Body of pancreas (tissue), 4 donors: ENCODE measurements at regions not wholly inside any gene's neighbourhood (a gene's known extent, or its start where the extent isn't known, plus 50 kb on each side); places are given as distances from the start of the nearest gene placed in this dataset.

Experiments used
- POLR2A ChIP-seq, 3 donors: fragments of 450-650 bp; IDR thresholded peaks; one replicate each; pipeline ENCODE4 v1.6.1; 2016; ENCODE audit warnings: antibody characterized with exemption in 3 of 3, mild to moderate bottlenecking in 2 of 3
- TF ChIP-seq, protein P1 (sequence below), 7 experiments: fragments of 450-650 bp in 4 of 7; fragments of 200-600 bp in 3 of 7; sonication (generic) in 3 of 7; IDR thresholded peaks; one replicate each; pipeline ENCODE4 v1.5.1; 2016 to 2019; ENCODE audit warnings: antibody characterized with exemption in 7 of 7

DNA sequence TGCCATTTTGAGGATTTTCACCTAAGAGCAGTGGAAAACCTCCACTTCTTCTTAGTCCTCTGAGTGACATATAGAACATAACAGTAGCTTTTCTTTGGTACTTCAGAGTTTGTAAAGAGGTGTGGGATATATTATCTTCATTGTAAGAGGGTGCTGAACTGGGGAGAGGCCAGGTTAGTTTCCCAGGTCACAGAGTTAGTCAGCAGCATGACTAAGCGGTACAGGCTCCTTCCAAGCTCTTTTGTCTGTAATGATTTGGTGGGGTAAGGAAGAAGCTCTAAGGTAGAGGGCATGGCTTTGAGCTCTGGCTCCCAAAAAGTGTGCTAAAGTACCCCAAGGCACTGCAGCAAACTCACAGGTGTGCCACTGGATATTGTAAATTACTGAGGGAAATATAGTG lies 325.0 kb upstream of the PLXNA2 start:
- TF ChIP-seq POLR2A (IDR thresholded peaks at IDR 0.05): no peak
- TF ChIP-seq, protein P1, sequence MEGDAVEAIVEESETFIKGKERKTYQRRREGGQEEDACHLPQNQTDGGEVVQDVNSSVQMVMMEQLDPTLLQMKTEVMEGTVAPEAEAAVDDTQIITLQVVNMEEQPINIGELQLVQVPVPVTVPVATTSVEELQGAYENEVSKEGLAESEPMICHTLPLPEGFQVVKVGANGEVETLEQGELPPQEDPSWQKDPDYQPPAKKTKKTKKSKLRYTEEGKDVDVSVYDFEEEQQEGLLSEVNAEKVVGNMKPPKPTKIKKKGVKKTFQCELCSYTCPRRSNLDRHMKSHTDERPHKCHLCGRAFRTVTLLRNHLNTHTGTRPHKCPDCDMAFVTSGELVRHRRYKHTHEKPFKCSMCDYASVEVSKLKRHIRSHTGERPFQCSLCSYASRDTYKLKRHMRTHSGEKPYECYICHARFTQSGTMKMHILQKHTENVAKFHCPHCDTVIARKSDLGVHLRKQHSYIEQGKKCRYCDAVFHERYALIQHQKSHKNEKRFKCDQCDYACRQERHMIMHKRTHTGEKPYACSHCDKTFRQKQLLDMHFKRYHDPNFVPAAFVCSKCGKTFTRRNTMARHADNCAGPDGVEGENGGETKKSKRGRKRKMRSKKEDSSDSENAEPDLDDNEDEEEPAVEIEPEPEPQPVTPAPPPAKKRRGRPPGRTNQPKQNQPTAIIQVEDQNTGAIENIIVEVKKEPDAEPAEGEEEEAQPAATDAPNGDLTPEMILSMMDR (IDR thresholded peaks at IDR 0.05): no peak
